Activated CD4-positive, alpha-beta T cell treated with anti-CD3 and anti-CD28 coated beads for 36 hours (primary cell): ENCODE measurements at regions not wholly inside any gene's neighbourhood (a gene's known extent, or its start where the extent isn't known, plus 50 kb on each side); places are given as distances from the start of the nearest gene placed in this dataset.

Experiments used
- ATAC-seq: fragments of 200-7000 bp; cut with Tn5 transposase; one replicate; pipeline ENCODE4 v1.10.0; 2021; ENCODE audit warnings: mild to moderate bottlenecking, moderate library complexity
- CTCF ChIA-PET: fragments of 350-600 bp; sonication (Branson Sonifier 250); formaldehyde crosslinking; loops from one replicate; lab custom pipeline; 2021; ENCODE audit warnings: antibody characterized with exemption; lab: Charles Lee
- POLR2A ChIA-PET: fragments of 350-600 bp; sonication (Branson Sonifier 250); formaldehyde crosslinking; loops from one replicate; lab custom pipeline; 2021; ENCODE audit warnings: antibody characterized with exemption, inconsistent platforms; lab: Charles Lee
- DNase-seq: peaks from one replicate; pipeline ENCODE4 v3.0.0-alpha.2; 2020
- H3K27ac Mint-ChIP-seq: one replicate; pipeline ENCODE4 v1.8.0; 2021; ENCODE audit warnings: mixed read lengths
- H3K27me3 Mint-ChIP-seq: one replicate; pipeline ENCODE4 v1.8.0; 2021; ENCODE audit warnings: mixed read lengths
- H3K36me3 Mint-ChIP-seq: one replicate; pipeline ENCODE4 v1.8.0; 2021; ENCODE audit warnings: low read depth, mixed read lengths
- H3K4me1 Mint-ChIP-seq: one replicate; pipeline ENCODE4 v1.8.0; 2021; ENCODE audit warnings: mixed read lengths
- H3K4me3 Mint-ChIP-seq: one replicate; pipeline ENCODE4 v1.8.0; 2021; ENCODE audit warnings: mild to moderate bottlenecking, moderate library complexity, mixed read lengths
- H3K9me3 Mint-ChIP-seq: one replicate; pipeline ENCODE4 v1.8.0; 2021; ENCODE audit warnings: low read depth, mixed read lengths
- intact Hi-C, 2 experiments: fragments of 100-400 bp; cut with DNase I in 1 of 2; cut with micrococcal nuclease in 1 of 2; formaldehyde crosslinking; loops; one replicate each; pipeline versions ENCODE4 v1.14.2 to v1.15.1; 2022 to 2024; cut with DNase I, micrococcal nuclease

DNA sequence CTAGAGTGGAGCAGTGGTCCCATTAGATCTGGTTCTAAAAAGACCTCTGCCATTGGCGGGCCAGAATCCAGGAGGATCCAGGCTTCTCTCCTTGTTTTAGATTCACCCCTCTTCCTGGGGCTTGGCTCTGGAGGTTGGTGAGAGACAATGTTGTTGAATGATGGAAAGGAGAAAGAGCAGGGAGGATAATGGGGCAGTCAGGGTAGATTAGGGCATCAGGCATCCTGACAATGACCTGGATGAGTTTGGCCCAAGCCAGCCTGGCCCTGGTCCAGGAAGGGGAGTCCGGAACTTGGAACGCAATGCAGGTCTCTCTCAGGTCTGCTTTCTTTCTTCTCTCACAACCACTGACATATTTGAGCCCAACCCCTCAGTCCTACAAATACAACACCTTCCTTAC, 260.1 kb upstream of the RASGRP1 start:
- ATAC-seq (no peak), DNase-seq (no peak)
- H3K9me3 Mint-ChIP-seq = no peaks in the 10 kb centered on the region
- H3K4me3 Mint-ChIP-seq = no peak overlapping the region
- H3K36me3 Mint-ChIP-seq = no peaks in the 10 kb centered on the region
- POLR2A ChIA-PET = no interaction called here
- H3K27ac Mint-ChIP-seq = no peak overlapping the region
- peaks cover 5% of the 10 kb centered on the region for H3K27me3 Mint-ChIP-seq
- intact Hi-C loops = no loop called here
- CTCF ChIA-PET = interaction anchor here (1.6 kb wide), 1 partner anchor 10 kb away, joined by 3 read pairs; no protein-coding TSS in a partner anchor
- no peaks in the 10 kb centered on the region for H3K4me1 Mint-ChIP-seq

DNA sequence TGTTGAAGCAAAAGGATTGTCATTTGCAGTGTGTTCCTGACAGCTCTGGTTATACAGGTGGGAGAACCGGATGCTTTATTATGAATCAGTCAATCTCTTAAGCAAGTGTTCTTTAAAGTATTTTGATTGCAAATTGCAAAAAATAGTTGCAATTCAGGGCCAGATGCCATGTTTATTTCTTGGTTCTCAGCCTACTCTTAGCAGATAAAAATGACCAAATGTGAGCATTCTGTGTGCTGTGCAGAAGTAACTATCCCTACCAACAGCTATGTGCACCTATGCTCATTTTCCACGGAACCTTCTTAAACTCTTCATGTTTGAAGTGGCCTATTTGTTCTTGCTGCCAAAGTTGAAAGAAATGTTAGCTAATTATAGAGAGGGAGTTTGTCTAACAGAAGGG, 262.3 kb upstream of the RASGRP1 start:
- ChIA-PET CTCF (interaction anchor here (0.8 to 1.7 kb wide), 2 partner anchors 10 to 16 kb away, joined by 3 read pairs; no protein-coding TSS in a partner anchor), POLR2A (no interaction called here)
- Mint-ChIP-seq H3K9me3 (no peaks in the 10 kb centered on the region), H3K27me3 (peaks cover 5% of the 10 kb centered on the region), H3K36me3 (no peaks in the 10 kb centered on the region), H3K4me1 (no peaks in the 10 kb centered on the region), H3K4me3 (no peak overlapping the region), H3K27ac (no peak overlapping the region)
- no peak for ATAC-seq
- DNase-seq = no peak
- intact Hi-C loops = no loop called here

DNA sequence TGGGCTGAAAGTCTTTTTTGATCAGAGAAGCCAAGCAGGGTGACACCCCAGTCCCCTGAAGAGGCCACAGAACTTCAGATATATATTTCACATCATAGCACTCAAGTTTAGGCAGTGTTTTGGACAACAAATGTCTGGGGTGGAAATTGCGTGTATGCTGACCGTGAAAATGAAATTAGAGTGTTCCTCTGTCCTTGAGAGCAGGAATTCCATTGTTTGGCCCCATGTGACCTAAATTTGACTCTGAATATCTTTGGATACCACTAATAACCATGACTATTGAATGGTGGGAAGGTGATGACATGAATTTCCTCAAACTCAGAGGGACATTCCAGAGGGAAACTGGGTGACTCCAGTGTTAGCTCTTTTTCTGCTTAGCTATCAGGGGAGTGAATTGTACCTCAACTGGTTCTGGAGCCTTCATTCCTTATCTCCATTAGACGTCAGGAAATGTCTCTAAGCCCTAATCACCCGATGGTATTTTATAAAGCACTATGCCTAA, 263.5 kb upstream of the RASGRP1 start:
- Mint-ChIP-seq H3K4me1 (no peaks in the 10 kb centered on the region), H3K4me3 (no peak overlapping the region), H3K36me3 (no peaks in the 10 kb centered on the region), H3K27ac (no peak overlapping the region), H3K9me3 (peaks cover 2% of the 10 kb centered on the region), H3K27me3 (peaks cover 8% of the 10 kb centered on the region)
- ATAC-seq (no peak), DNase-seq (no peak)
- CTCF ChIA-PET = interaction anchor here (0.6 kb wide), 1 partner anchor 13 kb away, joined by 3 read pairs; no protein-coding TSS in a partner anchor
- POLR2A ChIA-PET = interaction anchor here (0.6 kb wide), 1 partner anchor 960 kb away, joined by 5 read pairs; no protein-coding TSS in a partner anchor
- intact Hi-C loops = no loop called here

DNA sequence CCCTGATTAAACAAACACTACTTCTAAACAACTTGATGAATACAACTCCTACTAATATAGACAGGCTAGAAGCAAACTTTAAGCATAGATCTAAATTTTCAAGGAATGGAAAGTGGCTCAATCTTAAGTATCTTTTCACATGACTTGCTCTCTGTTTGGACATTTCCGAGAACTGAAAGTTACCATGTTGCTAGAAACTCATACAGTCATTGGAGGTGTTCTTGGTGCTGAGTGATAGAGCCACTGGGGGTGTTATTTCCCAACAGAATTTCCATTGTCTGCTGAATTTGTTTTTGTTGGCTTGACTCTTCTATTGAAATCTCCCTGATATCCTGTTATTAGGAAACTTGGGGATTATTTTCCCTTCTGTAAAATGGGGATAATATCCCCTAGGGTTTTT, 264.5 kb upstream of the RASGRP1 start:
- POLR2A ChIA-PET = no interaction called here
- Mint-ChIP-seq H3K4me3 (no peak overlapping the region), H3K9me3 (peaks cover 2% of the 10 kb centered on the region), H3K27me3 (peaks cover 9% of the 10 kb centered on the region), H3K27ac (no peak overlapping the region), H3K4me1 (no peaks in the 10 kb centered on the region), H3K36me3 (no peaks in the 10 kb centered on the region)
- intact Hi-C loops = no loop called here
- CTCF ChIA-PET = interaction anchor here (0.6 kb wide), 1 partner anchor 14 kb away, joined by 3 read pairs; no protein-coding TSS in a partner anchor
- ATAC-seq (no peak), DNase-seq (no peak)

DNA sequence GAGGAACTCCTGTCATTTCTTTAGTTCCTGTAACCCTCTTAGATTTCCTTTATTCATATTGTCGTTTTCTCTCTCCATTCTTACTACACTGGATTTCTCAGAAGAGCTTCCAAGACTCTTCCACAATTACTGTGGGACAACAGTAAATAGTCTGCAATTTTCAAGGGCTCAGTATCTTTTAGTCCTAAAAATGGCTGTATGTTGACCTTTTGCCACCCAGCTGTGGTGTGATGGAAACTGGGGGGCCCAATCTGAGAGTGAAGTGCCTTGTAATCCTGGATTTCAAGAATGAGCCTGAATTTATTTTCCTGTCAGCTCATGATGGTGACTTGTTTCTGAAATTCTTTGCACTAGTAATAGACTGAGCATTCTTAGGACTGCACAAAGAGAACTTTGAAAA, 277.6 kb upstream of the RASGRP1 start:
- ChIA-PET POLR2A (interaction anchor here (0.6 kb wide), 1 partner anchor 424 kb away, joined by 3 read pairs; no protein-coding TSS in a partner anchor), CTCF (interaction anchor here (1.1 to 1.9 kb wide), 3 partner anchors 15 to 402 kb away, joined by 3 to 6 read pairs (median 6); no protein-coding TSS in a partner anchor)
- no peak overlapping the region for H3K27ac Mint-ChIP-seq
- peaks cover 16% of the 10 kb centered on the region for H3K27me3 Mint-ChIP-seq
- no peak for DNase-seq
- peaks cover 2% of the 10 kb centered on the region for H3K9me3 Mint-ChIP-seq
- H3K36me3 Mint-ChIP-seq = no peaks in the 10 kb centered on the region
- ATAC-seq = no peak
- no peak overlapping the region for H3K4me3 Mint-ChIP-seq
- no peaks in the 10 kb centered on the region for H3K4me1 Mint-ChIP-seq
- intact Hi-C loops = no loop called here

DNA sequence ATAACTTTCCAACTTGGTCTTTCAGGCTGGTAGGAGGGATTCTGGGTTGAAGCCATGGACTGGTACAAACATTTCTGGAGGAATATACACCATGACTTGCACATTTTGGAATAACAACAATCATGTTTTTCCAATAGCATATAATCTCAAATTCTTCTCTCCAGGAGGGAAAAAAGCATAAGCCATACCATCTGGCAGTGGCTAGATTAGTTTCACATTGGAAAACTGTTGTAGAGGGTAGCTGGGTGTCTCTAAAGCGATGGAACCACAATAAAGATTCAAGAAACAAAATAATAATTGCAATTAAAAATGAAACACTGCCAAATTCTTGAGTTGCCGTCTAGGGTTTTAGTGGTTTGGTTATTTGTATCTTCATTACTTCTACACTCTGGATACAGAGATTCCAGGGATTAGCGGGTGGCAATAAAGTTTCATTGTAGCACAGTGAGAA, 278.5 kb upstream of the RASGRP1 start:
- ChIA-PET POLR2A (no interaction called here), CTCF (interaction anchor here (0.9 to 1.9 kb wide), 4 partner anchors 16 to 403 kb away, joined by 3 to 6 read pairs (median 4); no protein-coding TSS in a partner anchor)
- Mint-ChIP-seq H3K9me3 (peaks cover 2% of the 10 kb centered on the region), H3K36me3 (no peaks in the 10 kb centered on the region), H3K27me3 (peaks cover 16% of the 10 kb centered on the region), H3K4me3 (no peak overlapping the region), H3K4me1 (no peaks in the 10 kb centered on the region), H3K27ac (no peak overlapping the region)
- DNase-seq (no peak), ATAC-seq (no peak)
- intact Hi-C loops = no loop called here

DNA sequence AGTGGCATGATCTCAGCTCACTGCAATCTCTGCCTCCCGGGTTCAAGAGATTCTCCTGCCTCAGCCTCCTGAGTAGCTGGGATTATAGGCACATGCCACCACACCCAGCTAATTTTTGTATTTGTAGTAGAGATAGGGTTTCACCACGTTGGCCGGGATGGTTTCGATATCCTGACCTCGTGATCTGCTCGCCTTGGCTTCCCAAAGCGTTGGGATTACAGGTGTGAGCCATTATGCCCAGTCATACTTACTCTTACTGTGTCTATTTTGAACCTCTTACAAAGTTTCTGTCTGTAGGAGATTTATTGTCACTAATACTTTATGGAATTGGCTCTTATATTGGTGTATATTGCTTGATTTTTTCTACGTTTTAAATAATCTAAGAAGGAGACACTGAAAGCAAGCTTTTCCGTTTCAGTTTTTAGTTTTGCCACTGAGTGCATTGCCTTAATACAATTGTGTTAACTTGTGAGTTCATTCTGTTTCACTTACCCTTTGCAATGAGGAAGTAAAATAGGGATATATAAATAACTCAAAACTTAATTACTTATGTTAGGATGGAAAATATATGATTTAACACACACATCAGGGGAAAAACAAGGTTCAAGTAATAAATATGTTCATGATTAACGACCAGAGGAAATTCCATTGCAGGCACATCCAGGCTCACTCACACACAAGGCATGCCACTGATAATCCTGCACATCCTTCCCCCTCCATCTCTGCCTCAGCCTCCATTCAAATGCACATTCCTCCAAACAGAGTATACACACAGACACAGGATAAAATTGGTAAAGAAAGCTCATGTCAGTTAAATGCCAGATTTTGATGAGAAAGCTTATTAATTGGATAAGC, 279.3 kb upstream of the RASGRP1 start:
- no peak for ATAC-seq
- H3K4me1 Mint-ChIP-seq = no peaks in the 10 kb centered on the region
- intact Hi-C loops = no loop called here
- no peak for DNase-seq
- peaks cover 2% of the 10 kb centered on the region for H3K9me3 Mint-ChIP-seq
- no peak overlapping the region for H3K4me3 Mint-ChIP-seq
- CTCF ChIA-PET = interaction anchor here (0.9 to 1.6 kb wide), 3 partner anchors 14 to 84 kb away, joined by 3 to 6 read pairs (median 3); no protein-coding TSS in a partner anchor
- no peak overlapping the region for H3K27ac Mint-ChIP-seq
- POLR2A ChIA-PET = no interaction called here
- H3K27me3 Mint-ChIP-seq = peaks cover 17% of the 10 kb centered on the region
- H3K36me3 Mint-ChIP-seq = no peaks in the 10 kb centered on the region

DNA sequence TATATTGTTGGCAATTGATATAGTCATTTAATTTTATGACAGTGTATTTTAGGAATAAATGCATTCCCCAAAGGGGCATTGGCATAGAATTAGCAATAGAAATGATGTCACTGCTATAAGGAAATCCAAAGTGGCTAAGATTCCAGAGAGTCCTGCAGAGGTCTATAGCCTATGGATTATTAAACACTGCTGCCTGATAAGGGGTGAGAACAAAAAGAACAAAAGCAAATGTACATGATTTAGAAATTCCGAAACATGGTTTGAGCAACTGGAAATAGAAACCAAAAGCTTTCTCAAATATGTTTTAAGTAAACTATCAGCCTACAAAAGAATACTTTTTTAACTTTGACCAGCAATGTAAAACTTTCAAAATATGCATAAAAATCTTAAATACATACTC, 280.1 kb upstream of the RASGRP1 start:
- ATAC-seq = no peak
- ChIA-PET CTCF (interaction anchor here (1.1 kb wide), 1 partner anchor 13 kb away, joined by 3 read pairs; no protein-coding TSS in a partner anchor), POLR2A (no interaction called here)
- peaks cover 20% of the 10 kb centered on the region for H3K27me3 Mint-ChIP-seq
- no peaks in the 10 kb centered on the region for H3K4me1 Mint-ChIP-seq
- intact Hi-C loops = no loop called here
- DNase-seq = no peak
- H3K9me3 Mint-ChIP-seq = peaks cover 2% of the 10 kb centered on the region
- no peak overlapping the region for H3K4me3 Mint-ChIP-seq
- no peaks in the 10 kb centered on the region for H3K36me3 Mint-ChIP-seq
- no peak overlapping the region for H3K27ac Mint-ChIP-seq

DNA sequence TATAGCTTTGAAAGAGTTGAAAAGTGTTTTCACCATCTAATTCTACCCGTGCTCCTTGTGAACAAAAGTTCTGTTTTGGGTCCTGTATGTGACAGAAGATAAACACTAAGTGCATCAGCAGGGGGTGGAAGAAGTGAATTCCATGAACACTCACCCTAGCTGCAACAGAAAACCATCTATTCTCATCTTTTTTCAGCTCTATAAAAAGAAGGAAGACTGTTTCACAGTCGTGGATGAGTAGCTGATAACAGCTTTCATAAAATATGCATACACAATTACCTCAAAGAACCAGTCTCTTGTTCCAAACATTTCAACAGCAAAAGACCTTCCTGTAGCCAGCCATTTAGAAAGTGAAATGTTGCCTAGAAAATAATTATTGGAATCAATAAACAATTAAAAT, 281.7 kb upstream of the RASGRP1 start:
- peaks cover 20% of the 10 kb centered on the region for H3K27me3 Mint-ChIP-seq
- H3K36me3 Mint-ChIP-seq = no peaks in the 10 kb centered on the region
- DNase-seq (no peak), ATAC-seq (no peak)
- no peak overlapping the region for H3K27ac Mint-ChIP-seq
- intact Hi-C loops = no loop called here
- ChIA-PET POLR2A (no interaction called here), CTCF (interaction anchor here (1.2 kb wide), 1 partner anchor 39 kb away, joined by 3 read pairs; no protein-coding TSS in a partner anchor)
- no peak overlapping the region for H3K4me3 Mint-ChIP-seq
- H3K4me1 Mint-ChIP-seq = no peaks in the 10 kb centered on the region
- no peaks in the 10 kb centered on the region for H3K9me3 Mint-ChIP-seq

DNA sequence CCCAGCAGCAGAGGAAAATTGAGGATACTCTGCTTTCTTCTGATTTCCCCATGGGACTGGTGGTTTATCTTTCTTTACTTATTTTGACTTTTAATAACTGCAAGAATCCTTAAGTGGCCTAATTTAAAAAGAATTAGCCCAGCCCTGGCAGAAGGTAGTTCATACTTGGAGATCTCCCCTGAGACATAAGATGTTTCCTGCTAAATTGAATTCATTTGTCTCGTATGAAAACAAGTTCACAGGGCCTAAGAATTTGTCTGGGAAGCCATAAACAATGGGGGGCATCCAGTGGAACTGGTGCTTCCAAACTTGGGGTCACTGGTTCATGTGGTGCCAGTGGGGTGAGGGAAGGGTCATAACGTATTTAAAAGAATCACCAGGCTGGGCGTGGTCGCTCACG, 283.1 kb upstream of the RASGRP1 start:
- Mint-ChIP-seq H3K27me3 (peaks cover 20% of the 10 kb centered on the region), H3K4me1 (no peaks in the 10 kb centered on the region), H3K9me3 (no peaks in the 10 kb centered on the region), H3K27ac (no peak overlapping the region), H3K4me3 (no peak overlapping the region), H3K36me3 (no peaks in the 10 kb centered on the region)
- ChIA-PET CTCF (interaction anchor here (0.7 kb wide), 1 partner anchor 10 kb away, joined by 3 read pairs; no protein-coding TSS in a partner anchor), POLR2A (no interaction called here)
- DNase-seq (no peak), ATAC-seq (no peak)
- intact Hi-C loops = no loop called here

DNA sequence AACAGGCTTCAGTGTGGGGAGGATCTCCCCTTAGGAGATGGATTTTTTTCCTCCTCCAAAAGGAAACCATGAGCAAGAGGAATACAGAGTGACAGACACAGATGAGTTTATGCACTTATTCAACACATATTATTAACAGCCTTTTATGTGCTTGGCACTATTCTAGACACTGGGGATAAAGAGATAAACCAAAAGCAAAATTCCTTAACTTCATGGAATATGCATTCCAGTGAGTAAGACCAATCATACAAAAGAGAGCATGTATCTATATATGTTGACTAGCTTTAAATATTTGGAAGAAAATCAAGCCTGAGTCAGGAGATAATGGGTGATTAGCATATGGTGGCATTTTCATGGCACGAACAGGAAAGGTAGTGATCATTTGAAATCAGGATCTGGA, 284.4 kb upstream of the RASGRP1 start:
- ChIA-PET POLR2A (no interaction called here), CTCF (interaction anchor here (0.7 to 0.8 kb wide), 2 partner anchors 91 to 125 kb away, joined by 3 read pairs; no protein-coding TSS in a partner anchor)
- Mint-ChIP-seq H3K4me3 (no peak overlapping the region), H3K9me3 (no peaks in the 10 kb centered on the region), H3K27ac (no peak overlapping the region), H3K4me1 (no peaks in the 10 kb centered on the region), H3K36me3 (no peaks in the 10 kb centered on the region), H3K27me3 (peaks cover 12% of the 10 kb centered on the region)
- ATAC-seq (no peak), DNase-seq (no peak)
- intact Hi-C loops = no loop called here
